ENCODE measurements at regions not wholly inside any gene's neighbourhood (a gene's known extent, or its start where the extent isn't known, plus 50 kb on each side); places are given as distances from the start of the nearest gene placed in this dataset.

DNA sequence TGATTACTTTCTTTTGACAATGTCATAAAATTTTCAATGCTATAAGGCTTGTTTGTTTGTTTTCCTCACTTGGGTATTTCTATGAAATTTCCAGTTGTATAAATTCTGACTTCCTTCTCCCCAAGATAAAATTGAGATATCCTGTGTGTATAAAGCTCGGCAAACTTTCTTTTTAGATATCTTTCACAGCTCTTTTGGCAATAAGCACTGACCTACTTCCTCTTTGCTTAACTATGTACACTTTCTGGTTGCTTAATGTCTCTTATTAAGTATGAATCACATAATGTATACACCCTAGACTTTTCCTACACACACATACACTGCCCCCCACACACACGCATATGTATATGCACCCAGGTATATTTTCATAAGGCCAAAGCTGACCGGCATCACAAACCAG is 318.4 kb upstream of the RBMY1B start:
- intact Hi-C loops (cut with DNase I): no loop called here
- TF ChIP-seq CTCF (IDR thresholded peaks at IDR 0.05): no peak
- TF ChIP-seq POLR2AphosphoS5 (IDR thresholded peaks at IDR 0.05): no peak
- TF ChIP-seq POLR2A (IDR thresholded peaks at IDR 0.05): no peak
- H3K4me1 ChIP-seq (replicated peaks): no peaks in the 10 kb centered on the region
- H3K27me3 ChIP-seq (replicated peaks; ENCODE audit: insufficient read depth): no peaks in the 10 kb centered on the region
- H3K36me3 ChIP-seq: no peaks in the 10 kb centered on the region
- no peak overlapping the region for H3K27ac ChIP-seq
- no peaks in the 10 kb centered on the region for H3K9me3 ChIP-seq
- H3K4me3 ChIP-seq: no peak overlapping the region
- 87% methylated on average over 3 of the region's 3 CpGs for whole genome bisulfite sequencing
- DNase-seq (ENCODE audit: low spot score): no peak

- H3K4me3 ChIP-seq: no peak overlapping the region
- no peak overlapping the region for H3K27ac ChIP-seq
- no peaks in the 10 kb centered on the region for H3K36me3 ChIP-seq
- no peaks in the 10 kb centered on the region for H3K4me1 ChIP-seq (replicated peaks)
- TF ChIP-seq CTCF (IDR thresholded peaks at IDR 0.05) (no peak), POLR2A (IDR thresholded peaks at IDR 0.05) (no peak), POLR2AphosphoS5 (IDR thresholded peaks at IDR 0.05) (no peak)
- DNase-seq (ENCODE audit: low spot score): no peak
- H3K9me3 ChIP-seq: no peaks in the 10 kb centered on the region
- no peaks in the 10 kb centered on the region for H3K27me3 ChIP-seq (replicated peaks; ENCODE audit: insufficient read depth)
- intact Hi-C loops (cut with DNase I): no loop called here
Measured at GRCh38 chrY:21200246-21200645, 310.9 kb upstream of the RBMY1B start.

GRCh38 chrY:21227849-21228248 is 283.3 kb upstream of the RBMY1B start:
- no peaks in the 10 kb centered on the region for H3K27me3 ChIP-seq (replicated peaks; ENCODE audit: insufficient read depth)
- no peaks in the 10 kb centered on the region for H3K4me1 ChIP-seq (replicated peaks)
- 88% methylated on average over 3 of the region's 3 CpGs for WGBS
- no peaks in the 10 kb centered on the region for H3K36me3 ChIP-seq
- intact Hi-C loops (cut with DNase I): no loop called here
- H3K27ac ChIP-seq: no peak overlapping the region
- no peak for DNase-seq (ENCODE audit: low spot score)
- TF ChIP-seq POLR2AphosphoS5 (IDR thresholded peaks at IDR 0.05) (no peak), POLR2A (IDR thresholded peaks at IDR 0.05) (no peak), CTCF (IDR thresholded peaks at IDR 0.05) (no peak)
- no peaks in the 10 kb centered on the region for H3K9me3 ChIP-seq
- no peak overlapping the region for H3K4me3 ChIP-seq

DNA sequence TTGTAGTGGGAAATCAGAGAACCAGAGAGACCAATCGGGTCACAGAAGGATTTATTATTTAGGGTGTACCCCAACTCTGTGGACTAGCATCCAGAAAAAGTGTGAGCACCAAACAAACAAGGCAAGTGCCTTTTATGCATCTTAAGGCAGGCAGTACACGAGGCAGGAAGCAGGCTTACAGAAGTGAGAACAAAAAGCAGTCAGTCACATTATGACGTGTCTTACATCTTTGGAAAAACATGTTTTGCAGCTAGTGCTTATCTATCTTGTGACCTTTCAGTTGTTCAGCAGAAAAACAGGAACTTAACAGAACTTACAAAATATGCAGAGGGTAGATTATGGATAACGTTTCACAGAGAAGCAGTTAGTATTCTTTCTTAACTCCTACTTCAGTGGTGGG is 270.9 kb upstream of the RBMY1B start:
- Histone ChIP-seq H3K27me3 (replicated peaks; ENCODE audit: insufficient read depth) (no peaks in the 10 kb centered on the region), H3K4me1 (replicated peaks) (no peaks in the 10 kb centered on the region), H3K4me3 (no peak overlapping the region), H3K36me3 (no peaks in the 10 kb centered on the region), H3K9me3 (no peaks in the 10 kb centered on the region), H3K27ac (no peak overlapping the region)
- intact Hi-C loops (cut with DNase I): no loop called here
- 52% methylated on average over 4 of the region's 4 CpGs for WGBS
- TF ChIP-seq POLR2AphosphoS5 (IDR thresholded peaks at IDR 0.05) (no peak), POLR2A (IDR thresholded peaks at IDR 0.05) (no peak), CTCF (IDR thresholded peaks at IDR 0.05) (no peak)
- no peak for DNase-seq (ENCODE audit: low spot score)

DNA sequence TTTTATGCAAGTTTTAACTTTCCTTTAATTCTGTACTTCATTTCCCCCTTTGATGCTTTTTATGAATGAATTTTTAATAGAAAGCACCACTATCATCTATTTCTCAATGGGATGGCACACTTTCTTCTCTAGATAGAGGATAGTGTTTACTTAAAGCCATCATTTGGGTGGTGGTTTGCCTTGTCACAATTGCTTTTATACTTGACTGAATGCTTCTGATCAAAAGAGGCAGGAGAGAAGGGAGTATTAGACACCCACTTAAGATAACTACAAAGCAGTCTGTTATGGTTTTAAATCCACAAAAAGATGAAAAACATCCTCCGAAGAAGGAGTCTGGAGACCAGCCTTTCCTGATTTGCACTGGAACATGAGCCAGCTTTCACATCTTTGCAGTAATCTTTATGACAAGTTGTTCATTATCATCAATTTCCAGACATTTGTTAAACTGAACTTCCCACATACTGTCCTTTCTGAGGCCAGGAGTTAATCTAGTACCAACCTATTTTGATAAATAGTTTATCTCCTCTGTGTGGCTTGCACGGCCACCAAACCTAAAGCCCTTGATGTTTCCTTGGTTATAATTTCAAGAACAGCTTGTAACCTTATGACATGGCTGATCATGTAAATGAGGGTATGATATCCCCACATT is 270.4 kb upstream of the RBMY1B start:
- H3K27ac ChIP-seq: no peak overlapping the region
- 75% methylated on average over 2 of the region's 2 CpGs for WGBS
- TF ChIP-seq POLR2AphosphoS5 (IDR thresholded peaks at IDR 0.05) (no peak), CTCF (IDR thresholded peaks at IDR 0.05) (no peak), POLR2A (IDR thresholded peaks at IDR 0.05) (no peak)
- no peak for DNase-seq (ENCODE audit: low spot score)
- intact Hi-C loops (cut with DNase I): no loop called here
- no peak overlapping the region for H3K4me3 ChIP-seq
- H3K4me1 ChIP-seq (replicated peaks): no peaks in the 10 kb centered on the region
- no peaks in the 10 kb centered on the region for H3K36me3 ChIP-seq
- H3K27me3 ChIP-seq (replicated peaks; ENCODE audit: insufficient read depth): no peaks in the 10 kb centered on the region
- H3K9me3 ChIP-seq: no peaks in the 10 kb centered on the region

Measured in prostate gland (tissue), 2 donors.